ENCODE measurements at regions not wholly inside any gene's neighbourhood (a gene's known extent, or its start where the extent isn't known, plus 50 kb on each side); places are given as distances from the start of the nearest gene placed in this dataset.

- WGBS (ENCODE audit: insufficient coverage, insufficient read length): no CpG with 5 or more reads among the region's 1 CpG
- Histone ChIP-seq H3K9me3 (ENCODE audit: control insufficient read depth, insufficient read depth, low read length) (no peaks in the 10 kb centered on the region), H3K27me3 (ENCODE audit: control insufficient read depth, insufficient read depth, low read length) (no peaks in the 10 kb centered on the region), H3K4me1 (ENCODE audit: control insufficient read depth, insufficient read depth, low read length) (no peaks in the 10 kb centered on the region), H3K27ac (ENCODE audit: low read length) (no peak overlapping the region), H3K36me3 (ENCODE audit: control insufficient read depth, insufficient read depth, low read length) (no peaks in the 10 kb centered on the region), H3K4me3 (ENCODE audit: low read length) (no peak overlapping the region)
- DNase-seq (ENCODE audit: low read depth, low spot score): no peak
These were observed 1065.8 kb upstream of the SLC39A10 start for GRCh38 chr2:194591192-194591591.

GRCh38 chr2:194587739-194588270 is 1069.2 kb upstream of the SLC39A10 start:
- Histone ChIP-seq H3K27ac (ENCODE audit: low read length) (no peak overlapping the region), H3K4me3 (ENCODE audit: low read length) (no peak overlapping the region), H3K4me1 (ENCODE audit: control insufficient read depth, insufficient read depth, low read length) (no peaks in the 10 kb centered on the region), H3K36me3 (ENCODE audit: control insufficient read depth, insufficient read depth, low read length) (no peaks in the 10 kb centered on the region), H3K27me3 (ENCODE audit: control insufficient read depth, insufficient read depth, low read length) (no peaks in the 10 kb centered on the region), H3K9me3 (ENCODE audit: control insufficient read depth, insufficient read depth, low read length) (no peaks in the 10 kb centered on the region)
- no peak for DNase-seq (ENCODE audit: low read depth, low spot score)
- WGBS (ENCODE audit: insufficient coverage, insufficient read length): no CpG with 5 or more reads among the region's 1 CpG

DNA sequence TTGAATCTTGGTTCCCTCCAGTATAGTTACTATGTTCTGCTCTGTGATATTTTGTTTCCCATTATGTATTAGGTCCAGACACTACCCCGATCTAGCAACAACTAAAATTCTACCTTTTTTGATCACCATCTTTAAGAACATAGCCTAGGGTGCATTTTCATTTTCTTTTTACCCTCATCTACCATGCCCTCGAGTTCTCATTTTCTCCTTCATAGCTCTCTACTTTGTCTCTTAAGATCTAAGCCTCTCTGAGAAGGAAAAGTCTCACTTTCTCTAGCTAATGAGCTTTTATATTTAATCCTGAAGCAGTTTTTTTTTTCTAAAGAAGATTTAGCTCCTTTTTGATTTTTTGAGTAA is 1089.4 kb upstream of the SLC39A10 start:
- Histone ChIP-seq H3K4me1 (ENCODE audit: control insufficient read depth, insufficient read depth, low read length) (no peaks in the 10 kb centered on the region), H3K9me3 (ENCODE audit: control insufficient read depth, insufficient read depth, low read length) (no peaks in the 10 kb centered on the region), H3K36me3 (ENCODE audit: control insufficient read depth, insufficient read depth, low read length) (no peaks in the 10 kb centered on the region), H3K27ac (ENCODE audit: low read length) (no peak overlapping the region), H3K4me3 (ENCODE audit: low read length) (no peak overlapping the region), H3K27me3 (ENCODE audit: control insufficient read depth, insufficient read depth, low read length) (no peaks in the 10 kb centered on the region)
- no peak for DNase-seq (ENCODE audit: low read depth, low spot score)
- WGBS (ENCODE audit: insufficient coverage, insufficient read length): no CpG with 5 or more reads among the region's 2 CpGs

DNA sequence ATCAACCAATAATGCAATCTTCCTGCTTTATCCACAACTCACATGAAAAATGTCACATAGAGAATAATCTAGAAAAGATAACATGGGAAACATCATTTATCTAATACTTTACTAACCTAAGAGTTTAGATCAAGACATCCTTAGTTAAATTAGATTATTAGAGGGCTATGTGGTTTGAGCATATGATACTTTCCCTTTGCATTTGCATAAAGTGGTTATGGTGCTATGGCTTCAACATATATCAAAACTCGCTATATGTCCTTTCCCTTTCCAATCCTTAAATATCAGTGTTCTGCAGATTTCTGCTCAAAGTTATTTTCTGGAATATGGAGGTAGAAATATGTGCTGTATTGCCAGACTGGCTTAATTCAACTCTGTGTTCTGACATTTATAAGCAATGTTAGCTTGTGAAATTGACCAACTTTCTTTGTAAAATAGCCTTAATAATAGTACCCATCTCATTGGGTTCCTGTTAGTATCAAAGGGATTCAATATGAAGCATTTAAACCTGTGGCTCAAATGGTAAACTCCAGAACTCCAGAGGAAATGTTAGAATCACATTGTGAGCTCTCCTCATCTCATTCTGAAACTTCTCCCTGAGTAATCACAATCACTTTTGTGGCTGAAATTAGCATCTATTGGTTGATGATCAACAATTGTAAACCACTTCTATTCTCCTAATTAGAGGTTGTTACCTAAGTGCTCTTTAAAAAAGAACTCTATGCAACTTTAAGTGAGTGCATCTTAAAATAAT is 1089.9 kb upstream of the SLC39A10 start:
- Histone ChIP-seq H3K27me3 (ENCODE audit: control insufficient read depth, insufficient read depth, low read length) (no peaks in the 10 kb centered on the region), H3K27ac (ENCODE audit: low read length) (no peak overlapping the region), H3K4me3 (ENCODE audit: low read length) (no peak overlapping the region), H3K9me3 (ENCODE audit: control insufficient read depth, insufficient read depth, low read length) (no peaks in the 10 kb centered on the region), H3K4me1 (ENCODE audit: control insufficient read depth, insufficient read depth, low read length) (no peaks in the 10 kb centered on the region), H3K36me3 (ENCODE audit: control insufficient read depth, insufficient read depth, low read length) (no peaks in the 10 kb centered on the region)
- no peak for DNase-seq (ENCODE audit: low read depth, low spot score)
- WGBS (ENCODE audit: insufficient coverage, insufficient read length): no CpG with 5 or more reads among the region's 1 CpG

- H3K27me3 ChIP-seq (ENCODE audit: control insufficient read depth, insufficient read depth, low read length): no peaks in the 10 kb centered on the region
- WGBS (ENCODE audit: insufficient coverage, insufficient read length): no CpG with 5 or more reads among the region's 2 CpGs
- H3K4me1 ChIP-seq (ENCODE audit: control insufficient read depth, insufficient read depth, low read length): no peaks in the 10 kb centered on the region
- no peak overlapping the region for H3K4me3 ChIP-seq (ENCODE audit: low read length)
- H3K27ac ChIP-seq (ENCODE audit: low read length): no peak overlapping the region
- H3K9me3 ChIP-seq (ENCODE audit: control insufficient read depth, insufficient read depth, low read length): no peaks in the 10 kb centered on the region
- no peaks in the 10 kb centered on the region for H3K36me3 ChIP-seq (ENCODE audit: control insufficient read depth, insufficient read depth, low read length)
- DNase-seq (ENCODE audit: low read depth, low spot score): no peak
These were observed 1092.6 kb upstream of the SLC39A10 start for GRCh38 chr2:194564422-194564821.

DNA sequence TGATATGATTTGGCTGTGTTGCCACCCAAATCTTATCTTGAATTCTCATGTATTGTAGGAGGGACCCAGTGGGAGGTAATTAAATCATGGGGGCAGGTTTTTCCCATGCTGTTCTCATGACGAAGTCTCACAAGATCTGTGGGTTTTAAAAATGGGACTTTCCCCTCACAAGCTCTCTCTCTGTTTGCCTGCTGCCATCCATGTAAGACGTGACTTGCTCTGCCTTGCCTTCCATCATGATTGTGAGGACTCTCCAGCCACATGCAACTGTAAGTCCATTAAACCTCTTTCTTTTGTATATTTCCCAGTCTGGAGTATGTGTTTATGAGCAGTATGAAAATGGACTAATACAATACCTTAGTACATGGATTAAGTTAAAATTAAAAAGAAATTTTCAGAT is 1094.7 kb upstream of the SLC39A10 start:
- H3K36me3 ChIP-seq (ENCODE audit: control insufficient read depth, insufficient read depth, low read length): no peaks in the 10 kb centered on the region
- WGBS (ENCODE audit: insufficient coverage, insufficient read length): no CpG with 5 or more reads among the region's 2 CpGs
- H3K4me1 ChIP-seq (ENCODE audit: control insufficient read depth, insufficient read depth, low read length): no peaks in the 10 kb centered on the region

GRCh38 chr2:194559964-194560363 is 1097.1 kb upstream of the SLC39A10 start:
- DNase-seq (ENCODE audit: low read depth, low spot score): no peak
- no CpG with 5 or more reads among the region's 3 CpGs for WGBS (ENCODE audit: insufficient coverage, insufficient read length)
- no peaks in the 10 kb centered on the region for H3K9me3 ChIP-seq (ENCODE audit: control insufficient read depth, insufficient read depth, low read length)

More for the DNA sequence above, 1094.7 kb upstream of the SLC39A10 start:
- H3K9me3 ChIP-seq (ENCODE audit: control insufficient read depth, insufficient read depth, low read length): no peaks in the 10 kb centered on the region
- no peak overlapping the region for H3K27ac ChIP-seq (ENCODE audit: low read length)
- DNase-seq (ENCODE audit: low read depth, low spot score): no peak
- no peaks in the 10 kb centered on the region for H3K27me3 ChIP-seq (ENCODE audit: control insufficient read depth, insufficient read depth, low read length)
- H3K4me3 ChIP-seq (ENCODE audit: low read length): no peak overlapping the region

GRCh38 chr2:194559523-194559922 is 1097.5 kb upstream of the SLC39A10 start:
- WGBS (ENCODE audit: insufficient coverage, insufficient read length): no CpG with 5 or more reads among the region's 5 CpGs
- no peak overlapping the region for H3K4me3 ChIP-seq (ENCODE audit: low read length)
- no peaks in the 10 kb centered on the region for H3K4me1 ChIP-seq (ENCODE audit: control insufficient read depth, insufficient read depth, low read length)
- no peaks in the 10 kb centered on the region for H3K36me3 ChIP-seq (ENCODE audit: control insufficient read depth, insufficient read depth, low read length)
- no peaks in the 10 kb centered on the region for H3K9me3 ChIP-seq (ENCODE audit: control insufficient read depth, insufficient read depth, low read length)
- no peak overlapping the region for H3K27ac ChIP-seq (ENCODE audit: low read length)
- DNase-seq (ENCODE audit: low read depth, low spot score): no peak
- H3K27me3 ChIP-seq (ENCODE audit: control insufficient read depth, insufficient read depth, low read length): no peaks in the 10 kb centered on the region

More at GRCh38 chr2:194559964-194560363, 1097.1 kb upstream of the SLC39A10 start:
- no peaks in the 10 kb centered on the region for H3K36me3 ChIP-seq (ENCODE audit: control insufficient read depth, insufficient read depth, low read length)
- no peaks in the 10 kb centered on the region for H3K4me1 ChIP-seq (ENCODE audit: control insufficient read depth, insufficient read depth, low read length)
- no peak overlapping the region for H3K4me3 ChIP-seq (ENCODE audit: low read length)
- H3K27me3 ChIP-seq (ENCODE audit: control insufficient read depth, insufficient read depth, low read length): no peaks in the 10 kb centered on the region
- no peak overlapping the region for H3K27ac ChIP-seq (ENCODE audit: low read length)

DNA sequence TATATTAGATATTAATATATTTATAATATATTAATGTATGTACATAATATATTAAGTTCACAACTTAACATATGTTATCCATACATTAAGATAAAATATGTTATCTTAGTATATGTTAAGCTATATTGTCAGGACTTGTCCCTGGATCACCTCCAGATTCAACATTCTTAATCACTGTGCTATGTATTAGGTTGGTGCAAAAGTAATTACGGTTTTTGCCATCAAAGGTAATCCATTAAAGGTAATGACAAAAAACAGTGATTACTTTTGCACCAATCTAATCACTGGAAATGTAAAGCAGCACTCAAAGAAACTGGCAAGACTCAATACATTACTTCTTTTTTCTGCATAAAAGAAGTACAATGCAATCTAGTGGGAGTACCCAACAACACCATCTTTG is 1099.0 kb upstream of the SLC39A10 start:
- Histone ChIP-seq H3K36me3 (ENCODE audit: control insufficient read depth, insufficient read depth, low read length) (no peaks in the 10 kb centered on the region), H3K27ac (ENCODE audit: low read length) (no peak overlapping the region), H3K9me3 (ENCODE audit: control insufficient read depth, insufficient read depth, low read length) (no peaks in the 10 kb centered on the region), H3K27me3 (ENCODE audit: control insufficient read depth, insufficient read depth, low read length) (no peaks in the 10 kb centered on the region), H3K4me3 (ENCODE audit: low read length) (no peak overlapping the region), H3K4me1 (ENCODE audit: control insufficient read depth, insufficient read depth, low read length) (no peaks in the 10 kb centered on the region)
- WGBS (ENCODE audit: insufficient coverage, insufficient read length): no CpG with 5 or more reads among the region's 1 CpG
- DNase-seq (ENCODE audit: low read depth, low spot score): no peak

DNA sequence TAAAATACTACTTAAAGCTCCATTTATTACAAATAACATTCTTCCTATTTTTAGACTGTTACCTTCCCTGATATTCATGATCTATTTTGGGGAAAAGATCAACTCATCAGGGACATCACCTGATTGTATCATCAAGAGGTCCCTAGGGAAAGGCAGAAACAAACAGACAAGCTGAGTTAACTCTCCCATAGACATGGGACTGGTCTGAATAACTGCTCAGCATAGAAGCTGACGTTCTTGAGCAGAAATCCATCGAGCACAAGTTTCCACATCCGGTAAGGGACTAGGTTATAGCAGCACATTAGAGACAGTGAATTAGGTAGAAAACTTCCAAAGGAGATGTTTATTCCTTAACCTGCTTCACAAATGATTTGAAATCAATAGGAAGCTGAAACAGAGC is 1100.4 kb upstream of the SLC39A10 start:
- no CpG with 5 or more reads among the region's 3 CpGs for WGBS (ENCODE audit: insufficient coverage, insufficient read length)
- Histone ChIP-seq H3K4me3 (ENCODE audit: low read length) (no peak overlapping the region), H3K27ac (ENCODE audit: low read length) (no peak overlapping the region), H3K36me3 (ENCODE audit: control insufficient read depth, insufficient read depth, low read length) (no peaks in the 10 kb centered on the region), H3K9me3 (ENCODE audit: control insufficient read depth, insufficient read depth, low read length) (no peaks in the 10 kb centered on the region), H3K4me1 (ENCODE audit: control insufficient read depth, insufficient read depth, low read length) (no peaks in the 10 kb centered on the region), H3K27me3 (ENCODE audit: control insufficient read depth, insufficient read depth, low read length) (no peaks in the 10 kb centered on the region)
- DNase-seq (ENCODE audit: low read depth, low spot score): no peak

- H3K36me3 ChIP-seq (ENCODE audit: control insufficient read depth, insufficient read depth, low read length): no peaks in the 10 kb centered on the region
- no CpG with 5 or more reads among the region's 4 CpGs for WGBS (ENCODE audit: insufficient coverage, insufficient read length)
- H3K27ac ChIP-seq (ENCODE audit: low read length): no peak overlapping the region
- no peaks in the 10 kb centered on the region for H3K27me3 ChIP-seq (ENCODE audit: control insufficient read depth, insufficient read depth, low read length)
- H3K4me3 ChIP-seq (ENCODE audit: low read length): no peak overlapping the region
- H3K4me1 ChIP-seq (ENCODE audit: control insufficient read depth, insufficient read depth, low read length): no peaks in the 10 kb centered on the region
- DNase-seq (ENCODE audit: low read depth, low spot score): no peak
- no peaks in the 10 kb centered on the region for H3K9me3 ChIP-seq (ENCODE audit: control insufficient read depth, insufficient read depth, low read length)
These were observed 1103.0 kb upstream of the SLC39A10 start for GRCh38 chr2:194553980-194554379.

All from iPS DF 6.9 (cell line).